ENCODE measurements at regions not wholly inside any gene's neighbourhood (a gene's known extent, or its start where the extent isn't known, plus 50 kb on each side); places are given as distances from the start of the nearest gene placed in this dataset.

DNA sequence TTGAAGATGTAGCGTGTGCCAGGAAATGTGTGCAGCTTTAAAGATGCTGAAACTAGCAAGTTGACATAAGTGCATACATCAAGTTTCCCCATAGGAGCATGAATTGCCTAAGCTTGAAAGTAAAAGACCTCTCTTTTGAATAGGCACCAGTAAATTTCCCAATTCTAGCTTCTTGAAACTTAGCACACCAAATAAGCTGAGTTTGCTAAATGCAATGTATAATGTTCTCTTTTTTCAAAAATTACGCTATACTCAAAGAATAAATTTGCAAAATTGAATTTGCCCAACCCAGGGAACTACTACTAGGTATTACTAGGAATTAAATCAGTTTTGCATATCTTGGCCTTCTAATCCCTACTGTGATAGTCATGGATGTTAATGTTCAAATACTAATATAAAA, 923.9 kb upstream of the LCORL start:
- TF ChIP-seq, protein P1, sequence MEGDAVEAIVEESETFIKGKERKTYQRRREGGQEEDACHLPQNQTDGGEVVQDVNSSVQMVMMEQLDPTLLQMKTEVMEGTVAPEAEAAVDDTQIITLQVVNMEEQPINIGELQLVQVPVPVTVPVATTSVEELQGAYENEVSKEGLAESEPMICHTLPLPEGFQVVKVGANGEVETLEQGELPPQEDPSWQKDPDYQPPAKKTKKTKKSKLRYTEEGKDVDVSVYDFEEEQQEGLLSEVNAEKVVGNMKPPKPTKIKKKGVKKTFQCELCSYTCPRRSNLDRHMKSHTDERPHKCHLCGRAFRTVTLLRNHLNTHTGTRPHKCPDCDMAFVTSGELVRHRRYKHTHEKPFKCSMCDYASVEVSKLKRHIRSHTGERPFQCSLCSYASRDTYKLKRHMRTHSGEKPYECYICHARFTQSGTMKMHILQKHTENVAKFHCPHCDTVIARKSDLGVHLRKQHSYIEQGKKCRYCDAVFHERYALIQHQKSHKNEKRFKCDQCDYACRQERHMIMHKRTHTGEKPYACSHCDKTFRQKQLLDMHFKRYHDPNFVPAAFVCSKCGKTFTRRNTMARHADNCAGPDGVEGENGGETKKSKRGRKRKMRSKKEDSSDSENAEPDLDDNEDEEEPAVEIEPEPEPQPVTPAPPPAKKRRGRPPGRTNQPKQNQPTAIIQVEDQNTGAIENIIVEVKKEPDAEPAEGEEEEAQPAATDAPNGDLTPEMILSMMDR (conservative IDR thresholded peaks at IDR 0.05; ENCODE audit: low read depth, low read length), result no peak
- no peak for TF ChIP-seq EZH2 (IDR thresholded peaks at IDR 0.05; ENCODE audit: borderline replicate concordance, low read depth, low read length, poor library complexity, severe bottlenecking)
